DMS53 treated with DMSO at 0.1 percent for 48 hours (cell line): ENCODE measurements at regions not wholly inside any gene's neighbourhood (a gene's known extent, or its start where the extent isn't known, plus 50 kb on each side); places are given as distances from the start of the nearest gene placed in this dataset.

Experiments used
- DNase-seq: peaks from one replicate; lab custom pipeline; 2025; ENCODE audit not compliant: unreplicated experiment; lab: John Stamatoyannopoulos, UW

- no peak for DNase-seq
These were observed 59.9 kb upstream of the WDR17 start for GRCh38 chr4:176005766-176006165.

GRCh38 chr4:176009254-176009653 is 56.4 kb upstream of the WDR17 start:
- no peak for DNase-seq

- DNase-seq = no peak
These were observed 54.1 kb upstream of the WDR17 start for GRCh38 chr4:176011529-176011928.

- DNase-seq = no peak
These were observed 52.0 kb upstream of the WDR17 start for GRCh38 chr4:176013476-176014247.

- no peak for DNase-seq
These were observed 51.0 kb upstream of the WDR17 start for GRCh38 chr4:176014583-176015108.
